K562 (cell line): ENCODE measurements at regions not wholly inside any gene's neighbourhood (a gene's known extent, or its start where the extent isn't known, plus 50 kb on each side); places are given as distances from the start of the nearest gene placed in this dataset.

Source experiments
- CBX3 ChIP-seq, 2 experiments: IDR thresholded peaks; 1 replicate in 1 of 2; 2 replicates in 1 of 2; pipeline ENCODE4 v1.6.1; 2012; ENCODE audit warnings: inconsistent platforms in 2 of 2, low read length in 2 of 2, borderline replicate concordance in 1 of 2, control low read depth in 1 of 2
- EP300 ChIP-seq: IDR thresholded peaks from 2 replicates; pipeline ENCODE4 v1.6.1; 2012; ENCODE audit warnings: low read length, improper control_type of control experiment
- FOSL1 ChIP-seq: fragments of 200-800 bp; sonication (Bioruptor generic); conservative IDR thresholded peaks from 2 replicates; pipeline ENCODE4 v1.6.1; 2016; ENCODE audit warnings: missing genetic modification characterization, missing compliant biosample characterization
- JUN ChIP-seq, 2 experiments: sonication (generic) in 1 of 2; formaldehyde crosslinking in 1 of 2; IDR thresholded peaks; 2 replicates each; pipeline versions ENCODE4 v1.6.1 to v1.8.0; 2012 to 2022; ENCODE audit warnings: borderline replicate concordance in 2 of 2, mild to moderate bottlenecking in 2 of 2, improper control_type of control experiment in 1 of 2, low read depth in 1 of 2, low read length in 1 of 2, missing genetic modification reagents in 1 of 2
- L3MBTL2 ChIP-seq: fragments of 450-650 bp; IDR thresholded peaks from 2 replicates; pipeline ENCODE4 v1.6.1; 2016; ENCODE audit warnings: mild to moderate bottlenecking, moderate library complexity
- MYBL2 ChIP-seq, 2 experiments: fragments of 450-650 bp in 1 of 2; sonication (generic) in 1 of 2; formaldehyde crosslinking in 1 of 2; IDR thresholded peaks; 2 replicates each; pipeline versions ENCODE4 v1.6.1 to v1.8.1; 2017 to 2022; ENCODE audit warnings: borderline replicate concordance in 1 of 2, inconsistent platforms in 1 of 2, low read depth in 1 of 2, mild to moderate bottlenecking in 1 of 2, missing genetic modification reagents in 1 of 2, moderate library complexity in 1 of 2
- NFIC ChIP-seq: fragments of 450-650 bp; IDR thresholded peaks from 2 replicates; pipeline ENCODE4 v1.6.1; 2017; ENCODE audit warnings: mild to moderate bottlenecking, inconsistent platforms
- NR2C1 ChIP-seq, 2 experiments: fragments of 450-650 bp; IDR thresholded peaks; 2 replicates each; pipeline ENCODE4 v1.6.1; 2017; ENCODE audit warnings: mild to moderate bottlenecking in 2 of 2, antibody characterized with exemption in 1 of 2, inconsistent platforms in 1 of 2, missing compliant biosample characterization in 1 of 2, missing genetic modification characterization in 1 of 2
- SIN3B ChIP-seq: fragments of 450-650 bp; IDR thresholded peaks from 2 replicates; pipeline ENCODE4 v1.6.1; 2017; ENCODE audit warnings: low read depth, mild to moderate bottlenecking, moderate library complexity
- ZNF12 ChIP-seq: sonication (generic); formaldehyde crosslinking; IDR thresholded peaks from 2 replicates; pipeline ENCODE4 v1.4.0; 2020; ENCODE audit warnings: mild to moderate bottlenecking, missing genetic modification reagents
- ZNF140 ChIP-seq: fragments of 250-450 bp; sonication (Bioruptor Pico); IDR thresholded peaks from 2 replicates; pipeline ENCODE4 v1.8.0; 2021; ENCODE audit warnings: moderate library complexity, mild to moderate bottlenecking, inconsistent platforms
- ZNF316 ChIP-seq: fragments of 450-650 bp; IDR thresholded peaks from 2 replicates; pipeline ENCODE4 v1.6.1; 2016
- ZNF780A ChIP-seq: fragments of 250-450 bp; sonication (Bioruptor Pico); IDR thresholded peaks from 2 replicates; pipeline ENCODE4 v1.5.0; 2021; ENCODE audit warnings: mild to moderate bottlenecking
- TF ChIP-seq, protein P1 (sequence below): fragments of 450-650 bp; IDR thresholded peaks from 2 replicates; pipeline ENCODE4 v1.6.1; 2016; ENCODE audit warnings: mild to moderate bottlenecking, moderate library complexity
- TF ChIP-seq, protein P2 (sequence below): fragments of 450-650 bp; IDR thresholded peaks from 2 replicates; pipeline ENCODE4 v1.6.1; 2016; ENCODE audit warnings: mild to moderate bottlenecking

DNA sequence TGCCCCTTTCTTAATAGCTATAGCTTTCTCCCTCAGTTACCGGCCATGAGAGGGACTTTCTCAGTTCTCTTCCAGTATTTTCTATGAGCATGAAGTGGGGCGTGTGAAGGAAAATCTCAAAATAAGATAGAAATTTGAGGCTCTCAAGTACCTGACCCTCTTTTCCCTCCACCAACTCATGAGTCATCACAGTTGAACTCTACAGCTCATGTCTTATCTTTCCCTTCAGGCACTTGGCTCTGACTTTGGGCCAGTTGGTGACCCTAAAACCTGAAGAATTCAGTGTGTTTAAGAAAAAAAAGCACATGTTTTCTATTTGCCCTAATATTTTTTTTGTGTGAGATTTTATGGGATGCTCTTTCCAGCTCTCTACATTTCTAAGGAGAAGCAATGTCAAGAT lies 896.7 kb upstream of the ZEB2 start (continued):
- TF ChIP-seq, protein P1, sequence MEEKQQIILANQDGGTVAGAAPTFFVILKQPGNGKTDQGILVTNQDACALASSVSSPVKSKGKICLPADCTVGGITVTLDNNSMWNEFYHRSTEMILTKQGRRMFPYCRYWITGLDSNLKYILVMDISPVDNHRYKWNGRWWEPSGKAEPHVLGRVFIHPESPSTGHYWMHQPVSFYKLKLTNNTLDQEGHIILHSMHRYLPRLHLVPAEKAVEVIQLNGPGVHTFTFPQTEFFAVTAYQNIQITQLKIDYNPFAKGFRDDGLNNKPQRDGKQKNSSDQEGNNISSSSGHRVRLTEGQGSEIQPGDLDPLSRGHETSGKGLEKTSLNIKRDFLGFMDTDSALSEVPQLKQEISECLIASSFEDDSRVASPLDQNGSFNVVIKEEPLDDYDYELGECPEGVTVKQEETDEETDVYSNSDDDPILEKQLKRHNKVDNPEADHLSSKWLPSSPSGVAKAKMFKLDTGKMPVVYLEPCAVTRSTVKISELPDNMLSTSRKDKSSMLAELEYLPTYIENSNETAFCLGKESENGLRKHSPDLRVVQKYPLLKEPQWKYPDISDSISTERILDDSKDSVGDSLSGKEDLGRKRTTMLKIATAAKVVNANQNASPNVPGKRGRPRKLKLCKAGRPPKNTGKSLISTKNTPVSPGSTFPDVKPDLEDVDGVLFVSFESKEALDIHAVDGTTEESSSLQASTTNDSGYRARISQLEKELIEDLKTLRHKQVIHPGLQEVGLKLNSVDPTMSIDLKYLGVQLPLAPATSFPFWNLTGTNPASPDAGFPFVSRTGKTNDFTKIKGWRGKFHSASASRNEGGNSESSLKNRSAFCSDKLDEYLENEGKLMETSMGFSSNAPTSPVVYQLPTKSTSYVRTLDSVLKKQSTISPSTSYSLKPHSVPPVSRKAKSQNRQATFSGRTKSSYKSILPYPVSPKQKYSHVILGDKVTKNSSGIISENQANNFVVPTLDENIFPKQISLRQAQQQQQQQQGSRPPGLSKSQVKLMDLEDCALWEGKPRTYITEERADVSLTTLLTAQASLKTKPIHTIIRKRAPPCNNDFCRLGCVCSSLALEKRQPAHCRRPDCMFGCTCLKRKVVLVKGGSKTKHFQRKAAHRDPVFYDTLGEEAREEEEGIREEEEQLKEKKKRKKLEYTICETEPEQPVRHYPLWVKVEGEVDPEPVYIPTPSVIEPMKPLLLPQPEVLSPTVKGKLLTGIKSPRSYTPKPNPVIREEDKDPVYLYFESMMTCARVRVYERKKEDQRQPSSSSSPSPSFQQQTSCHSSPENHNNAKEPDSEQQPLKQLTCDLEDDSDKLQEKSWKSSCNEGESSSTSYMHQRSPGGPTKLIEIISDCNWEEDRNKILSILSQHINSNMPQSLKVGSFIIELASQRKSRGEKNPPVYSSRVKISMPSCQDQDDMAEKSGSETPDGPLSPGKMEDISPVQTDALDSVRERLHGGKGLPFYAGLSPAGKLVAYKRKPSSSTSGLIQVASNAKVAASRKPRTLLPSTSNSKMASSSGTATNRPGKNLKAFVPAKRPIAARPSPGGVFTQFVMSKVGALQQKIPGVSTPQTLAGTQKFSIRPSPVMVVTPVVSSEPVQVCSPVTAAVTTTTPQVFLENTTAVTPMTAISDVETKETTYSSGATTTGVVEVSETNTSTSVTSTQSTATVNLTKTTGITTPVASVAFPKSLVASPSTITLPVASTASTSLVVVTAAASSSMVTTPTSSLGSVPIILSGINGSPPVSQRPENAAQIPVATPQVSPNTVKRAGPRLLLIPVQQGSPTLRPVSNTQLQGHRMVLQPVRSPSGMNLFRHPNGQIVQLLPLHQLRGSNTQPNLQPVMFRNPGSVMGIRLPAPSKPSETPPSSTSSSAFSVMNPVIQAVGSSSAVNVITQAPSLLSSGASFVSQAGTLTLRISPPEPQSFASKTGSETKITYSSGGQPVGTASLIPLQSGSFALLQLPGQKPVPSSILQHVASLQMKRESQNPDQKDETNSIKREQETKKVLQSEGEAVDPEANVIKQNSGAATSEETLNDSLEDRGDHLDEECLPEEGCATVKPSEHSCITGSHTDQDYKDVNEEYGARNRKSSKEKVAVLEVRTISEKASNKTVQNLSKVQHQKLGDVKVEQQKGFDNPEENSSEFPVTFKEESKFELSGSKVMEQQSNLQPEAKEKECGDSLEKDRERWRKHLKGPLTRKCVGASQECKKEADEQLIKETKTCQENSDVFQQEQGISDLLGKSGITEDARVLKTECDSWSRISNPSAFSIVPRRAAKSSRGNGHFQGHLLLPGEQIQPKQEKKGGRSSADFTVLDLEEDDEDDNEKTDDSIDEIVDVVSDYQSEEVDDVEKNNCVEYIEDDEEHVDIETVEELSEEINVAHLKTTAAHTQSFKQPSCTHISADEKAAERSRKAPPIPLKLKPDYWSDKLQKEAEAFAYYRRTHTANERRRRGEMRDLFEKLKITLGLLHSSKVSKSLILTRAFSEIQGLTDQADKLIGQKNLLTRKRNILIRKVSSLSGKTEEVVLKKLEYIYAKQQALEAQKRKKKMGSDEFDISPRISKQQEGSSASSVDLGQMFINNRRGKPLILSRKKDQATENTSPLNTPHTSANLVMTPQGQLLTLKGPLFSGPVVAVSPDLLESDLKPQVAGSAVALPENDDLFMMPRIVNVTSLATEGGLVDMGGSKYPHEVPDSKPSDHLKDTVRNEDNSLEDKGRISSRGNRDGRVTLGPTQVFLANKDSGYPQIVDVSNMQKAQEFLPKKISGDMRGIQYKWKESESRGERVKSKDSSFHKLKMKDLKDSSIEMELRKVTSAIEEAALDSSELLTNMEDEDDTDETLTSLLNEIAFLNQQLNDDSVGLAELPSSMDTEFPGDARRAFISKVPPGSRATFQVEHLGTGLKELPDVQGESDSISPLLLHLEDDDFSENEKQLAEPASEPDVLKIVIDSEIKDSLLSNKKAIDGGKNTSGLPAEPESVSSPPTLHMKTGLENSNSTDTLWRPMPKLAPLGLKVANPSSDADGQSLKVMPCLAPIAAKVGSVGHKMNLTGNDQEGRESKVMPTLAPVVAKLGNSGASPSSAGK, result peak; percentile 56
- TF ChIP-seq SIN3B, result no peak
- peak; percentile 61; the same call in 1 of the 2 replicates for TF ChIP-seq L3MBTL2
- peak; percentile 38; the same call in 1 of the 2 replicates for TF ChIP-seq EP300
- TF ChIP-seq JUN (IDR thresholded peaks at IDR 0.05; ENCODE audit: borderline replicate concordance, low read depth, low read length), result peak; percentile 57
- no peak for TF ChIP-seq JUN (CRISPR knock-in tag; IDR thresholded peaks at IDR 0.05; ENCODE audit: borderline replicate concordance)
- TF ChIP-seq, protein P2, sequence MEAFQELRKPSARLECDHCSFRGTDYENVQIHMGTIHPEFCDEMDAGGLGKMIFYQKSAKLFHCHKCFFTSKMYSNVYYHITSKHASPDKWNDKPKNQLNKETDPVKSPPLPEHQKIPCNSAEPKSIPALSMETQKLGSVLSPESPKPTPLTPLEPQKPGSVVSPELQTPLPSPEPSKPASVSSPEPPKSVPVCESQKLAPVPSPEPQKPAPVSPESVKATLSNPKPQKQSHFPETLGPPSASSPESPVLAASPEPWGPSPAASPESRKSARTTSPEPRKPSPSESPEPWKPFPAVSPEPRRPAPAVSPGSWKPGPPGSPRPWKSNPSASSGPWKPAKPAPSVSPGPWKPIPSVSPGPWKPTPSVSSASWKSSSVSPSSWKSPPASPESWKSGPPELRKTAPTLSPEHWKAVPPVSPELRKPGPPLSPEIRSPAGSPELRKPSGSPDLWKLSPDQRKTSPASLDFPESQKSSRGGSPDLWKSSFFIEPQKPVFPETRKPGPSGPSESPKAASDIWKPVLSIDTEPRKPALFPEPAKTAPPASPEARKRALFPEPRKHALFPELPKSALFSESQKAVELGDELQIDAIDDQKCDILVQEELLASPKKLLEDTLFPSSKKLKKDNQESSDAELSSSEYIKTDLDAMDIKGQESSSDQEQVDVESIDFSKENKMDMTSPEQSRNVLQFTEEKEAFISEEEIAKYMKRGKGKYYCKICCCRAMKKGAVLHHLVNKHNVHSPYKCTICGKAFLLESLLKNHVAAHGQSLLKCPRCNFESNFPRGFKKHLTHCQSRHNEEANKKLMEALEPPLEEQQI, result peak; percentile 87
- peak; percentile 82 for TF ChIP-seq FOSL1 (tag)
- TF ChIP-seq ZNF316, result 0 out of 2 replicates have a peak, but pooled peaks have one; percentile 8
- TF ChIP-seq ZNF140 (CRISPR knock-in tag), result no peak
- TF ChIP-seq MYBL2 (IDR thresholded peaks at IDR 0.05; ENCODE audit: low read depth), result peak; percentile 59
- TF ChIP-seq MYBL2 (CRISPR knock-in tag; IDR thresholded peaks at IDR 0.05; ENCODE audit: borderline replicate concordance), result no peak
- TF ChIP-seq ZNF780A (CRISPR knock-in tag), result no peak
- TF ChIP-seq NR2C1 (IDR thresholded peaks at IDR 0.05), result peak; percentile 68
- TF ChIP-seq NR2C1 (tag; IDR thresholded peaks at IDR 0.05), result peak; percentile 60
- peak; percentile 61 for TF ChIP-seq NFIC
- TF ChIP-seq CBX3 (IDR thresholded peaks at IDR 0.05; ENCODE audit: borderline replicate concordance in 1 of 2, low read length in 2 of 2), result peak in 1 of 2 experiments; percentile 84; a peak in 1 of 3 replicates
- no peak for TF ChIP-seq ZNF12
